ENCODE measurements at regions not wholly inside any gene's neighbourhood (a gene's known extent, or its start where the extent isn't known, plus 50 kb on each side); places are given as distances from the start of the nearest gene placed in this dataset.

- TF ChIP-seq CTCF (IDR thresholded peaks at IDR 0.05; ENCODE audit: low read depth, low read length, missing input control) (no peak), RAD21 (IDR thresholded peaks at IDR 0.05) (no peak)
Observed at GRCh38 chr18:11425211-11425610, 184.2 kb upstream of the SLC35G4 start.

Data from liver (tissue), 3 donors.